Gastrocnemius medialis (tissue), 4 donors: ENCODE measurements at regions not wholly inside any gene's neighbourhood (a gene's known extent, or its start where the extent isn't known, plus 50 kb on each side); places are given as distances from the start of the nearest gene placed in this dataset.

Experiments
- ATAC-seq, 2 donors: fragments of 150-250 bp; one replicate each; pipeline ENCODE4 v1.9.1; 2016
- DNase-seq, 2 donors: peaks; one replicate each; pipeline ENCODE4 v3.0.0-alpha.2; 2019
- H3K27ac ChIP-seq, 4 donors: fragments of 200-600 bp; sonication (generic); 1 replicate in 1 of 4; 2 replicates in 3 of 4; pipeline ENCODE4 v1.5.1; 2016 to 2018; ENCODE audit warnings: mild to moderate bottlenecking in 2 of 4, moderate library complexity in 1 of 4
- H3K27me3 ChIP-seq, 3 donors: fragments of 200-600 bp; sonication (generic) in 2 of 3; 1 replicate in 1 of 3; 2 replicates in 2 of 3; pipeline versions ENCODE4 v1.5.1 to v1.6.0; 2016 to 2019; ENCODE audit warnings: mild to moderate bottlenecking in 1 of 3, moderate library complexity in 1 of 3
- H3K36me3 ChIP-seq, 2 donors: fragments of 200-600 bp; sonication (generic) in 1 of 2; one replicate each; pipeline ENCODE4 v1.5.1; 2017 to 2018
- H3K4me1 ChIP-seq, 2 donors: fragments of 200-600 bp; sonication (generic) in 1 of 2; one replicate each; pipeline ENCODE4 v1.5.1; 2016 to 2017; ENCODE audit warnings: mild to moderate bottlenecking in 2 of 2
- H3K4me3 ChIP-seq, 4 donors: fragments of 200-600 bp; sonication (generic) in 3 of 4; 1 replicate in 1 of 4; 2 replicates in 3 of 4; pipeline ENCODE4 v1.5.1; 2016 to 2019; ENCODE audit warnings: mild to moderate bottlenecking in 2 of 4
- H3K9me3 ChIP-seq, 3 donors: fragments of 200-600 bp; sonication (generic) in 2 of 3; 1 replicate in 1 of 3; 2 replicates in 2 of 3; pipeline ENCODE4 v1.5.1; 2016 to 2019
- POLR2A ChIP-seq, 2 donors: fragments of 450-650 bp; IDR thresholded peaks; one replicate each; pipeline ENCODE4 v1.6.1; 2017; ENCODE audit warnings: antibody characterized with exemption in 2 of 2, mild to moderate bottlenecking in 2 of 2, moderate library complexity in 2 of 2
- in situ Hi-C, 4 donors: fragments of 200-750 bp; cut with MboI; loops; one replicate each; pipeline versions ENCODE4 v1.15.0 to v1.8.0; 2017; ENCODE audit warnings: low sequenced_read_pairs in 4 of 4
- intact Hi-C: fragments of 100-400 bp; cut with DNase I; formaldehyde crosslinking; loops from one replicate; pipeline ENCODE4 v1.15.1; 2023; ENCODE audit warnings: low total_unique reads
- TF ChIP-seq, protein P1 (sequence below), 5 experiments: fragments of 450-650 bp in 3 of 5; fragments of 200-600 bp in 2 of 5; sonication (generic) in 2 of 5; IDR thresholded peaks in 4 of 5; conservative IDR thresholded peaks in 1 of 5; 1 replicate in 4 of 5; 2 replicates in 1 of 5; pipeline ENCODE4 v1.5.1; 2016 to 2019; ENCODE audit warnings: antibody characterized with exemption in 5 of 5, mild to moderate bottlenecking in 3 of 5, moderate library complexity in 3 of 5

DNA sequence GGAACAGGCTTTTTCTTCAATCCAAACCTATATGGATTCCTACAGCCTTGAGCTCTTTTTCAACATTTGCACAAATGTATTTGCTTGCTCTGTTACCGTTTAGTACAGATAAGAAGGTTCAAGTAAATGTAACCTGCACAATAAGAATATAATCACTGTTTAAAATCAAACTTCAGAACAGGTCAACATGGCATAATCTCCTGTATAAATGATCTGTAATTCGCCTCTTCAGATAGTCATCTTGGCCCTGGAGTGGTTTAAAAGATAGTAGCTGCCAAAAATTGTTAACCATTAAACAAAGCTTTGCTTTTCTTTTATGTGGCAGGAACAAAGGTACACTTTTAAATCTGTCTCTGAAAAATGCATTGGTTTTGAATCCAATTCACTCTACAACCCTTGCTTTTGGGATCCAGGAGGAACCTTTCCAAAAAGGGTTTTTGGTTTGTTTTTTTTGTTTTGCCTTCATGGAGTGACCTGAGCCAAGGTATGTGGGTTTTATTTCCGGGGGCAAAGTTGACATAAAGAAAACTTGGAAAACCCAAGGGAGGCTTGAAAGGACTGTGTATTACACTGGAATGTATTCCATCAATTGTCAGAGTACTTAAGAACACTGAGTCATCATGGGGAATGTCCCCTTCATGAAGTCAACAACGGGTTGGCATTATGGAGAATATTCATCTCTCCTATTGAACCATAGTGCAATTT is 210.4 kb upstream of the HCCS start:
- TF ChIP-seq, protein P1, sequence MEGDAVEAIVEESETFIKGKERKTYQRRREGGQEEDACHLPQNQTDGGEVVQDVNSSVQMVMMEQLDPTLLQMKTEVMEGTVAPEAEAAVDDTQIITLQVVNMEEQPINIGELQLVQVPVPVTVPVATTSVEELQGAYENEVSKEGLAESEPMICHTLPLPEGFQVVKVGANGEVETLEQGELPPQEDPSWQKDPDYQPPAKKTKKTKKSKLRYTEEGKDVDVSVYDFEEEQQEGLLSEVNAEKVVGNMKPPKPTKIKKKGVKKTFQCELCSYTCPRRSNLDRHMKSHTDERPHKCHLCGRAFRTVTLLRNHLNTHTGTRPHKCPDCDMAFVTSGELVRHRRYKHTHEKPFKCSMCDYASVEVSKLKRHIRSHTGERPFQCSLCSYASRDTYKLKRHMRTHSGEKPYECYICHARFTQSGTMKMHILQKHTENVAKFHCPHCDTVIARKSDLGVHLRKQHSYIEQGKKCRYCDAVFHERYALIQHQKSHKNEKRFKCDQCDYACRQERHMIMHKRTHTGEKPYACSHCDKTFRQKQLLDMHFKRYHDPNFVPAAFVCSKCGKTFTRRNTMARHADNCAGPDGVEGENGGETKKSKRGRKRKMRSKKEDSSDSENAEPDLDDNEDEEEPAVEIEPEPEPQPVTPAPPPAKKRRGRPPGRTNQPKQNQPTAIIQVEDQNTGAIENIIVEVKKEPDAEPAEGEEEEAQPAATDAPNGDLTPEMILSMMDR (IDR thresholded peaks at IDR 0.05 in 4 of 5, conservative IDR thresholded peaks at IDR 0.05 in 1 of 5): no peak
- no peak for TF ChIP-seq POLR2A (IDR thresholded peaks at IDR 0.05)
- in situ Hi-C loops: no loop called here

DNA sequence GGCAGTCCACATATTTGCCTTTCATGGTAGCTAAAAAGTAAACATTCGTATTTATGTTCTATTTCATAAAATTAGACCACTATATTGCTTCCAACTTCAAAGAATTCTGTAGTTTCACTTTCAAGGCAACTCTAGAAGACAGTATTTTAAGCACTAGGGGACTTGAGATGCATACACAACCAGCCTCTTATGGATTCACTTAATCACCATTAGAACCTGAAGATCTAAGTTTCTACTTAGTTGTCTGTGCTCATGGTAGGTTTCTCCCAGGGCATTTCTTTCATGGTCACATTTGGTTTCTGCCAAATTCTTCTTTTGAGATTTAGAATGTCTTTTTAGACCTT is 209.9 kb upstream of the HCCS start:
- no peak for DNase-seq
- no peaks in the 10 kb centered on the region for H3K27me3 ChIP-seq
- TF ChIP-seq, protein P1 (IDR thresholded peaks at IDR 0.05 in 4 of 5, conservative IDR thresholded peaks at IDR 0.05 in 1 of 5): no peak
- in situ Hi-C loops: no loop called here
- intact Hi-C loops: no loop called here
- no peaks in the 10 kb centered on the region for H3K9me3 ChIP-seq
- no peak for ATAC-seq
- H3K4me3 ChIP-seq: no peak overlapping the region
- no peak overlapping the region for H3K27ac ChIP-seq
- H3K36me3 ChIP-seq: no peaks in the 10 kb centered on the region
- H3K4me1 ChIP-seq: no peaks in the 10 kb centered on the region

More for the DNA sequence above, 210.4 kb upstream of the HCCS start:
- no peak for DNase-seq
- H3K27me3 ChIP-seq: no peaks in the 10 kb centered on the region
- no peaks in the 10 kb centered on the region for H3K36me3 ChIP-seq
- no peaks in the 10 kb centered on the region for H3K9me3 ChIP-seq
- intact Hi-C loops: no loop called here
- no peak overlapping the region for H3K27ac ChIP-seq
- no peak for ATAC-seq
- H3K4me1 ChIP-seq: no peaks in the 10 kb centered on the region
- H3K4me3 ChIP-seq: no peak overlapping the region

DNA sequence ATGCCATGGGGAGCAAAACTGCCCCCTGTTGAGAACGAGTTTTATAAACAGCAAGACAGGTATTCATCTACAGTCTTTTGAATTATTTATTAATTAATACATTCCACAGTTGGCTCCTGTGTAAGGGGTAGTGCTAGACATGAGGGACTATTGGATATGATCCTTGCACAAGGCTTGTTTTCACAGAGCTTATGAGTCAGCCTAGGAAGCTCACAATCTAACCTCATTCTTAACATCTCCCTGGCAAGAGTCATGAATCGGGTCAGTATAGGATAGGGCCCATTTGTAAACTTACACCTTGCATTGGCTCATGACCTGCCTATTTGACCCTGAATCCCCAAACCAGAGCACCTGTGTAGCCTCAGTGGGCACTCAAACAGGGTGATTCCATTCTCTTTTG is 209.1 kb upstream of the HCCS start:
- Histone ChIP-seq H3K27ac (no peak overlapping the region), H3K27me3 (no peaks in the 10 kb centered on the region), H3K9me3 (no peaks in the 10 kb centered on the region), H3K4me3 (no peak overlapping the region), H3K4me1 (no peaks in the 10 kb centered on the region), H3K36me3 (no peaks in the 10 kb centered on the region)
- intact Hi-C loops: no loop called here
- DNase-seq (no peak), ATAC-seq (no peak)
- in situ Hi-C loops: no loop called here
- TF ChIP-seq, protein P1 (IDR thresholded peaks at IDR 0.05 in 4 of 5, conservative IDR thresholded peaks at IDR 0.05 in 1 of 5): no peak
- no peak for TF ChIP-seq POLR2A (IDR thresholded peaks at IDR 0.05)

DNA sequence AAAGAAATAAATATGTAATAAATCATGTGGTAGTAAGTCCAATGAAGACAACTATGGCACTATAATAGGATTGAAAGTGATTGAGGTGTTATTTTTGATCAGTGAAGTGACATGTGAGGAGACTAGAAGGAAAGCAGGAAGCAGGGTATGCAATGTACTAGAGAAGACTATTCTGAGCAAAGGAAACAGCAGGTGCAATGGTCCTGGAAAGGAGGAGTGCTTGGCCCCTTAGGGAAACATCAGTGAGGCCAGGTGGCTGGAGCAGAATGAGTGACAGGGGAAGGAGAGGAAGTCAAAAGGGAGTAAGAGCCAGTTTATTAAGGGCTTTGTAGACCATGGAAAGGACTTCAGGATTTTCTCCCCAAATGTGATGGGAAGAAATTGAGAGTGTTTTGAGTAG is 207.6 kb upstream of the HCCS start:
- intact Hi-C loops: no loop called here
- no peak overlapping the region for H3K27ac ChIP-seq

More for the DNA sequence above, 207.6 kb upstream of the HCCS start:
- ATAC-seq (no peak), DNase-seq (no peak)
- H3K36me3 ChIP-seq: no peaks in the 10 kb centered on the region
- H3K9me3 ChIP-seq: no peaks in the 10 kb centered on the region
- TF ChIP-seq, protein P1 (IDR thresholded peaks at IDR 0.05 in 4 of 5, conservative IDR thresholded peaks at IDR 0.05 in 1 of 5): no peak
- TF ChIP-seq POLR2A (IDR thresholded peaks at IDR 0.05): no peak
- H3K4me1 ChIP-seq: no peaks in the 10 kb centered on the region
- no peaks in the 10 kb centered on the region for H3K27me3 ChIP-seq
- in situ Hi-C loops: no loop called here
- H3K4me3 ChIP-seq: no peak overlapping the region
